ENCODE measurements at regions not wholly inside any gene's neighbourhood (a gene's known extent, or its start where the extent isn't known, plus 50 kb on each side); places are given as distances from the start of the nearest gene placed in this dataset.

DNA sequence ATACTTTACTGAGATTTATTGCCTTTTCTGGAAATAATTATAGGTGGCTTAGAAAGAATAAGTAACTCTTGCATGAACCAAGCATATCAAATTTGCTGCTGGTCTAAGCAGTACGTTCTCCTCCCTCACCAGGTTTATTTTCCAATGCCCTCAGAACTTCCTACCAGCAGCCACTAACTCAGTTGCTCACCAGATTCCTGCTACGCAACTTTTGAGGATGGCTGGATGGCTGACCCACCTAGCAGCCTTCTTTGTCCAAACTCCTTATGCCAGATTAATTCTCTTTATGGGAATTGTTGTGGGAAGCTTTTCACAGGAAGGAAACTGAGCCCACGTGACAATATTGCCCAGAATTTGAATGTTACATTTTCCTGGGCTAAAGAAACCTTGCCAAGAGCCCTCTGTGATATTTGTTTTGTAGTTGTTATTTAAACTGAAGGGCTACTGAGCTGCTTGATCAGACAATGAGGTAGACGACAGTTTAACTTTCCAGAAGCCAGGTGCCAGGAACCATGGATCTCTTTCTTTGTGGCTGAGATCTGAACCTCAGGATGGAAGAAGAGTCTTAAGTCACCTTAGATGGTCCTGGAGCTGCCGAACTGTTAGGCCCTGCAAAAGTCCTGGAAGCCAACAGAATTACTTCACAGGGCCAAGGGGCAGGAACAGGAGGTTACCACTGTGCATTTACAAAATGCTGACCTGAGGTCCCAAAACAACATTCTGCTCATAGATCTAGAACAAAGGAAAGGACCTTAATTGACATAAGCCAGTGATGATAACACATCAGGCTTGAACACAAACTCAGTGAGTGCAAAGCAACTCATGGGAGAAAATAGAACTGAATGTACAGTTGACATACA is 85.5 kb upstream of the ATP1A1 start:
- Histone ChIP-seq H3K9me2 (no peaks in the 10 kb centered on the region), H3K9me3 (no peaks in the 10 kb centered on the region), H3F3A (replicated peaks; ENCODE audit: insufficient read depth) (no peaks in the 10 kb centered on the region), H3K27me3 (ENCODE audit: insufficient read depth) (no peaks in the 10 kb centered on the region), H3K4me2 (no peak overlapping the region), H3K36me3 (replicated peaks in 1 of 2; ENCODE audit: control insufficient read depth in 1 of 2, insufficient read depth in 2 of 2, low read length in 1 of 2) (no peaks in the 10 kb centered on the region), H3K27ac (ENCODE audit: low read depth in 2 of 2, low read length in 1 of 2) (no peak overlapping the region), H3K4me1 (ENCODE audit: control insufficient read depth in 1 of 2, insufficient read depth in 2 of 2, low read depth in 1 of 2, low read length in 1 of 2) (peaks cover 0 to 2% of the 10 kb centered on the region in 2 experiments; a peak in 1 of 4 replicates), H3K9ac (no peak overlapping the region), H3K4me3 (ENCODE audit: low read depth in 2 of 2, low read length in 1 of 2) (no peak overlapping the region), H4K20me1 (ENCODE audit: insufficient read depth) (no peaks in the 10 kb centered on the region), H2AFZ (ENCODE audit: low read depth) (no peak overlapping the region), H3K79me2 (ENCODE audit: insufficient read depth) (no peaks in the 10 kb centered on the region)
- ChIA-PET CTCF (no interaction called here), POLR2A (no interaction called here)
- no peak for DNase-seq
- 25% methylated on average over 5 of the region's 5 CpGs for WGBS (ENCODE audit: low lambda C conversion rate)
- TF ChIP-seq EP300 (IDR thresholded peaks at IDR 0.05; ENCODE audit: borderline replicate concordance in 1 of 2, low read depth in 1 of 2, low read length in 1 of 2) (no peak), TEAD4 (IDR thresholded peaks at IDR 0.05; ENCODE audit: borderline replicate concordance, insufficient read depth) (no peak), ELF1 (IDR thresholded peaks at IDR 0.05) (no peak), RXRA (IDR thresholded peaks at IDR 0.05; ENCODE audit: borderline replicate concordance, low read depth) (no peak), FOSL2 (IDR thresholded peaks at IDR 0.05; ENCODE audit: borderline replicate concordance, low read depth) (no peak), FOXJ3 (CRISPR knock-in tag; IDR thresholded peaks at IDR 0.05) (no peak), TAF1 (IDR thresholded peaks at IDR 0.05; ENCODE audit: borderline replicate concordance, low read depth, low read length) (no peak), TCF12 (IDR thresholded peaks at IDR 0.05) (no peak), NRF1 (IDR thresholded peaks at IDR 0.05; ENCODE audit: low read depth, low read length) (no peak), SMC3 (IDR thresholded peaks at IDR 0.05; ENCODE audit: low read depth, low read length) (no peak), MXI1 (IDR thresholded peaks at IDR 0.05; ENCODE audit: low read depth, low read length) (no peak), RCOR1 (IDR thresholded peaks at IDR 0.05; ENCODE audit: low read length) (no peak), GATA2 (CRISPR knock-in tag; IDR thresholded peaks at IDR 0.05) (no peak), JUND (IDR thresholded peaks at IDR 0.05) (no peak)
- TF ChIP-seq, protein P1, sequence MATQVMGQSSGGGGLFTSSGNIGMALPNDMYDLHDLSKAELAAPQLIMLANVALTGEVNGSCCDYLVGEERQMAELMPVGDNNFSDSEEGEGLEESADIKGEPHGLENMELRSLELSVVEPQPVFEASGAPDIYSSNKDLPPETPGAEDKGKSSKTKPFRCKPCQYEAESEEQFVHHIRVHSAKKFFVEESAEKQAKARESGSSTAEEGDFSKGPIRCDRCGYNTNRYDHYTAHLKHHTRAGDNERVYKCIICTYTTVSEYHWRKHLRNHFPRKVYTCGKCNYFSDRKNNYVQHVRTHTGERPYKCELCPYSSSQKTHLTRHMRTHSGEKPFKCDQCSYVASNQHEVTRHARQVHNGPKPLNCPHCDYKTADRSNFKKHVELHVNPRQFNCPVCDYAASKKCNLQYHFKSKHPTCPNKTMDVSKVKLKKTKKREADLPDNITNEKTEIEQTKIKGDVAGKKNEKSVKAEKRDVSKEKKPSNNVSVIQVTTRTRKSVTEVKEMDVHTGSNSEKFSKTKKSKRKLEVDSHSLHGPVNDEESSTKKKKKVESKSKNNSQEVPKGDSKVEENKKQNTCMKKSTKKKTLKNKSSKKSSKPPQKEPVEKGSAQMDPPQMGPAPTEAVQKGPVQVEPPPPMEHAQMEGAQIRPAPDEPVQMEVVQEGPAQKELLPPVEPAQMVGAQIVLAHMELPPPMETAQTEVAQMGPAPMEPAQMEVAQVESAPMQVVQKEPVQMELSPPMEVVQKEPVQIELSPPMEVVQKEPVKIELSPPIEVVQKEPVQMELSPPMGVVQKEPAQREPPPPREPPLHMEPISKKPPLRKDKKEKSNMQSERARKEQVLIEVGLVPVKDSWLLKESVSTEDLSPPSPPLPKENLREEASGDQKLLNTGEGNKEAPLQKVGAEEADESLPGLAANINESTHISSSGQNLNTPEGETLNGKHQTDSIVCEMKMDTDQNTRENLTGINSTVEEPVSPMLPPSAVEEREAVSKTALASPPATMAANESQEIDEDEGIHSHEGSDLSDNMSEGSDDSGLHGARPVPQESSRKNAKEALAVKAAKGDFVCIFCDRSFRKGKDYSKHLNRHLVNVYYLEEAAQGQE (IDR thresholded peaks at IDR 0.05; ENCODE audit: low read depth, low read length), result no peak
- TF ChIP-seq, protein P2, sequence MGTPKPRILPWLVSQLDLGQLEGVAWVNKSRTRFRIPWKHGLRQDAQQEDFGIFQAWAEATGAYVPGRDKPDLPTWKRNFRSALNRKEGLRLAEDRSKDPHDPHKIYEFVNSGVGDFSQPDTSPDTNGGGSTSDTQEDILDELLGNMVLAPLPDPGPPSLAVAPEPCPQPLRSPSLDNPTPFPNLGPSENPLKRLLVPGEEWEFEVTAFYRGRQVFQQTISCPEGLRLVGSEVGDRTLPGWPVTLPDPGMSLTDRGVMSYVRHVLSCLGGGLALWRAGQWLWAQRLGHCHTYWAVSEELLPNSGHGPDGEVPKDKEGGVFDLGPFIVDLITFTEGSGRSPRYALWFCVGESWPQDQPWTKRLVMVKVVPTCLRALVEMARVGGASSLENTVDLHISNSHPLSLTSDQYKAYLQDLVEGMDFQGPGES (IDR thresholded peaks at IDR 0.05; ENCODE audit: low read depth, low read length), result no peak
- TF ChIP-seq, protein P3, sequence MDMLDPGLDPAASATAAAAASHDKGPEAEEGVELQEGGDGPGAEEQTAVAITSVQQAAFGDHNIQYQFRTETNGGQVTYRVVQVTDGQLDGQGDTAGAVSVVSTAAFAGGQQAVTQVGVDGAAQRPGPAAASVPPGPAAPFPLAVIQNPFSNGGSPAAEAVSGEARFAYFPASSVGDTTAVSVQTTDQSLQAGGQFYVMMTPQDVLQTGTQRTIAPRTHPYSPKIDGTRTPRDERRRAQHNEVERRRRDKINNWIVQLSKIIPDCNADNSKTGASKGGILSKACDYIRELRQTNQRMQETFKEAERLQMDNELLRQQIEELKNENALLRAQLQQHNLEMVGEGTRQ (IDR thresholded peaks at IDR 0.05; ENCODE audit: borderline replicate concordance, low read depth, low read length), result no peak
- TF ChIP-seq, protein P4, sequence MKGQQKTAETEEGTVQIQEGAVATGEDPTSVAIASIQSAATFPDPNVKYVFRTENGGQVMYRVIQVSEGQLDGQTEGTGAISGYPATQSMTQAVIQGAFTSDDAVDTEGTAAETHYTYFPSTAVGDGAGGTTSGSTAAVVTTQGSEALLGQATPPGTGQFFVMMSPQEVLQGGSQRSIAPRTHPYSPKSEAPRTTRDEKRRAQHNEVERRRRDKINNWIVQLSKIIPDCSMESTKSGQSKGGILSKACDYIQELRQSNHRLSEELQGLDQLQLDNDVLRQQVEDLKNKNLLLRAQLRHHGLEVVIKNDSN (IDR thresholded peaks at IDR 0.05; ENCODE audit: borderline replicate concordance, low read depth), result no peak

Measured in SK-N-SH (cell line).